ENCODE measurements at regions not wholly inside any gene's neighbourhood (a gene's known extent, or its start where the extent isn't known, plus 50 kb on each side); places are given as distances from the start of the nearest gene placed in this dataset.

- DNase-seq (ENCODE audit: low read depth): peak; percentile 17
These were observed 202.5 kb downstream of the DHX35 start for GRCh38 chr20:39164642-39165041.

DNA sequence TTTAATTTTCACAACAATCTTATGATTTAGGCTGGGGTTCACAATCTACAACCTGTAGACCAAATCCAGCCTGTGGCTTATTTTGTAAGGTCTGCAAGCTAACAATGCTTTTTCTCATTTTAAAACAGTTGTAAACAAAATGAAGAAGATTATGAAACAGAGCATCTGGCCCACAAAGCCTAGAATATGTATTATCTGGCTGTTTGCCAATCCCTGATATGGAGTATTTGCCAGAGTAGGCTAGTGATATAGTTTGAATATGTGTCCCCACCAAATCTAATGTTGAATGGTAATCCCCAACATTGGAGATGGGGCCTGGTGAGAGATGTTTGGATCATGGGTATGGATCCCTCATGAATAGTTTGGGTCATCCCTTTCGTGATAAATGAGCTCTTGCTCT, 201.8 kb downstream of the DHX35 start:
- no peak for DNase-seq (ENCODE audit: low read depth)

GRCh38 chr20:39161900-39162299, 199.8 kb downstream of the DHX35 start:
- no peak for DNase-seq (ENCODE audit: low read depth)

- no peak for DNase-seq (ENCODE audit: low read depth)
These were observed 193.8 kb downstream of the DHX35 start for GRCh38 chr20:39155971-39156370.

DNA sequence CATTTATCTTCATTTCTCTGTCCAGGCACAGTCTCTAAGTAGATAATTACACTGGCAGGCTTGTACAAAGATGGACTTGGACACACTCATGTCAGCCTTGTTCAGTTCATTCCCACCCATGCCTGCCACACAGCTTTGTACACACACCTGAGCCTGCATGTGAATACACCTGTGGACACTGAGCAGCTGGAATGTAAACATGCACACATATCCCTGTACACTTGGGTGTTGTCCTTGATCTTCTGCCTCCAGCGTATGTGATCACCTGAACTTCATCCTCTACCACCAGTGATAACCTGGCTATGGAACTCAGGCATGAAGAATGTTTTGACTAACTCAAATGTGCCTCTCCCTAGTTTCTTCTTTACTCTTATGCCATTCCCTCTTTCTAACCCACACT, 190.6 kb downstream of the DHX35 start:
- no peak for DNase-seq (ENCODE audit: low read depth)

DNA sequence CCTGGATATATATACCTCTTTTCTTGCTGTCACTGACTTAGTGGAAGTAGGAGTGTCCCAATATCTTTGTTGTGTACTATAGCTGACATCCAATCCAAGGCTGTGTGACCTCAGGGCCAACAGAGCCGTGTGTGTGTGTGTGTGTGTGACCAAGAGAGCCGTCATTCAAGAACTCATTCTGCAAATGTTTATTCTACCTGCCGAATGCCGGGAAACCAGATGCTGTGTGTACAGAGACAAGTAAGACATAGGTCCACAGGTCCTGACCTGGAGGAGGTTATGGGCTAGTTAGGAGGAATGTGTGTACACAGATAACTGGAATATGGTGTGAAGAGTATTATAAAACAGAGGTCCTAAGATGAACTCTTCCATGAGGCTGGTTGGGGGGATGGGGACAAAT, 190.0 kb downstream of the DHX35 start:
- DNase-seq (ENCODE audit: low read depth): no peak

- no peak for DNase-seq (ENCODE audit: low read depth)
These were observed 188.4 kb downstream of the DHX35 start for GRCh38 chr20:39150501-39150900.

- DNase-seq (ENCODE audit: low read depth): no peak
These were observed 184.2 kb downstream of the DHX35 start for GRCh38 chr20:39146394-39146793.

DNA sequence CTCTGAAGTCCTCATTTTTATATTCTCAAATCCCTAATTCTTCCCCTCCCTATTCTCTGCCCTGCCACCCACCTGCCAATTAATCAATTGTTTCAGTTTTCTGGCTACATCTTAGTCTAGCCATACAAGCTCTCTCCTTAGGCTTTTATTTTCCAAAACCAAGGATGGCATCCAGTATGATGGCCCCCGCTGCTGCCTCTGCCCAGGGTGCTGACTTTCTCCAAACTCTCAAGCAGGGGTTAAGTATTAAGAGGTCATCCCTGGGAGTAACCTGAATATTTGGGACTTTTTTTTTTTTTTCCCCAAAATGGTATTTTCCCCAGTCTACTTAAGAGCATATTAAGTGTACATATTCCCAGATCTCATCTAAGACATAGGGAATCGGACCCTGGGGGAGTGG, 183.8 kb downstream of the DHX35 start:
- no peak for DNase-seq (ENCODE audit: low read depth)

GRCh38 chr20:39144757-39145156, 182.6 kb downstream of the DHX35 start:
- DNase-seq (ENCODE audit: low read depth): no peak

GRCh38 chr20:39142407-39143096, 180.4 kb downstream of the DHX35 start:
- no peak for DNase-seq (ENCODE audit: low read depth)

- no peak for DNase-seq (ENCODE audit: low read depth)
These were observed 175.2 kb downstream of the DHX35 start for GRCh38 chr20:39137299-39137698.

DNA sequence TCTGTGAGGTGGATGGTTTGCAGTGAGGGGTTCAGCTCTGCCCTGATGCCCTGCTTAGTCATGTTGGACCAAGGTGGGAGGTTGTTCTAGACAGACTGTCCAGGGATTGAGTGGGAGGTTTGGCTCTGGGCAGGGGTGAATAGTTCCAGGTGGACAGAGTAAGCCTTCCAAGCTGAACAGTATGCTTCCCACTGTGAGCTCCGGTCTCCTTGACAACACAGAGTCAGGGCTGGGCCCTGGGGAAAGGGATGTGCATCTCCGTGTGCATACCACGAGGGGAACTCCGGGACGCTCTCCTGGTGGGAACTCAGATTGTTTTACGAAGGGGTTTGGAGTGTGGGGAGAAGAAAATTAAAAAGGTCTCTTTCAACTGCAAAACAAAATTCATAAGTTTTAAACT, 174.7 kb downstream of the DHX35 start:
- no peak for DNase-seq (ENCODE audit: low read depth)

GRCh38 chr20:39135885-39136544, 173.9 kb downstream of the DHX35 start:
- DNase-seq (ENCODE audit: low read depth): no peak

GRCh38 chr20:39133201-39133600, 171.1 kb downstream of the DHX35 start:
- DNase-seq (ENCODE audit: low read depth): no peak

- DNase-seq (ENCODE audit: low read depth): no peak
These were observed 170.4 kb downstream of the DHX35 start for GRCh38 chr20:39132511-39132910.

DNA sequence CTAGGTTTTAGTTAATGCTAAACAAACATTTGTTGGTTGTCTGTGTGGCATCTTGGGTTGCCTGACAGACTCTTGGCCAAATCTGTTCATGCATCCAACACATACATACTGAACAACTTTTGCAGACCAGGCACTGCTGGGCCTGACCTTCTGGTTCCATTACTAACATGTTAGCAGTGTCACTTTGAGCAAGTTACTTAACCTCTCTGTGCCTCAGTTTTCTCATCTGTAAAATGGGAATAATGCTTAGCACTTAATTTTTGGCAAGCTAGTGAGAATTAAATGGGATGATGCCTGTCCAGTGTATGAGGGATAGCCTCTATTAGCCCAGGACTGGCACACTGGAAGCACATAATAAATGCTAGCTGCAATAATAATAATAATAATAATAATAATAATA, 169.9 kb downstream of the DHX35 start:
- no peak for DNase-seq (ENCODE audit: low read depth)

- no peak for DNase-seq (ENCODE audit: low read depth)
These were observed 168.5 kb downstream of the DHX35 start for GRCh38 chr20:39130627-39131026.

DNA sequence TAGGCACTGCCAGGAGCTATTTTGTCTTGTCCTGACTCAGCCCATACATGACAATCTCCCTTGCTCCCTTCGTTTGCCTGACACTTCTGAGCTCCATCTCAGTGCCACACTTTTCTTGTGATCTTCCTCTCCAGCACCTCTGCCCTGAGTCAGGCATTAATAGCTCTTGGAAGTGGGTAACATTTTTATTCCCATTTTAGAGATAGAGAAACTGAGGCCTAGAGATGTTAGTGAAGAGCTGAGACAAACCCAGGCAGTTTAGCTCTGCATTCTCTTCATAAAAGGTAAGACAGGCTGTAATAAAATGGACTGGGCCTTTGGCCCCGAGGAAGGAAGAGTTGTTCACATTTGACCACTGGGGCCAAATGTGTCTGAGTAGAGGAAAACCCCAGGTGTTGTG, 167.4 kb downstream of the DHX35 start:
- DNase-seq (ENCODE audit: low read depth): no peak

DNA sequence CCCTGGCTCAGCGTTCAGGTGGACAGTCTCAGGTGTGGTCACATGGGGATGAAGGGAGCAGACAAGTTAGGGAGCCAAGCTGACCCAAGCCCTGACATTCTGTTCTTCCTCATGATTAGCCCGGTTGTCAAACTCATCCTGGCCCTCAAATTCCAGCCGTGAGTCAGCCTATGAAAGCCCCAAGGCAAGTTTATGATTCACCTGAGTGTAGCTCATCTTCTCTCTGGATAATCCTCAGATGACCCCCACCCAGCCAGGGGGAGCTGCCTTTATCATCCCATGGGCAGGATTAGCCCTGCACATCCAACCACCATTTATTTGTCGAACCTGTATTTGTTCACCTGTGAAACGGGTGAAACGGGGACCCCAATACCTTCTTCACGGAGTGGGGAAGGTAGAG, 161.9 kb downstream of the DHX35 start:
- no peak for DNase-seq (ENCODE audit: low read depth)

DNA sequence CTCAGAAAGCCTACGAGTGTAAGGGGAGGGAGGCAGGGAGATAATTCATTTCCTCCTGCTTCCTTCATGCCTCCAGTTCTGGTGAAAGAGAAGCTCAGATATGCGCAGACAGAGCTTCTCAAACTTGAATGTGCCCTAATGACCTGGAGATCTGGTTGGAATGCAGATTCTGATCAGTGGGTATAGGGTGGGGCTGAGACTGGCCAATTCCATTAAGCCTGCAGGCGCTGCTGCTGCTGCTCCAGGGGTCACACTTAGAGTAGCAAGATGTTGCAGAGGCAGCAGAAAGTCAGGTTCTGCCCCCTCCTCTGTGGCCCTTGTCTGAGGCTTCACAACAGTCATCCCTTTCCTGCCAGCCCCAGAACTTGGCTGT, 161.0 kb downstream of the DHX35 start:
- no peak for DNase-seq (ENCODE audit: low read depth)

GRCh38 chr20:39117491-39117890, 155.3 kb downstream of the DHX35 start:
- DNase-seq (ENCODE audit: low read depth): peak; percentile 94

DNA sequence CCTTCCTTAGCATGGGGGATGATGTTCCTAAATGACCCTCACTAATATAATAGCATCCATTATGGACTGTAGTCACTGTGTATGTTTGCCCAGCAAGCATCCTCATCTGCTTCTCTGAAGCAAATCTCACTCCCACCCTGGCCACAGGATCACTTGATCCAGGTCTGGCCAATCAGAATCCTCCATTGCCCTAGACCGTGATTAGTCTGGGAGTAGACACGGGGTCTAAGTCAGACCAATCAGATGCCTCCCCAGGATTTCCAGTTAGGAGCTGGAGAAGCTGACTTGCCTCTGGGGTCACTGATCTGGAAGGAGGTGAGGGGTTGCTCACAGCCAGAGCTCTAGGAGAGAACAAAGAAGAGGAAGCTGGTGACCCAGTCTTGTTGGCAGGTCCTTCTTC, 153.9 kb downstream of the DHX35 start:
- DNase-seq (ENCODE audit: low read depth): no peak

DNA sequence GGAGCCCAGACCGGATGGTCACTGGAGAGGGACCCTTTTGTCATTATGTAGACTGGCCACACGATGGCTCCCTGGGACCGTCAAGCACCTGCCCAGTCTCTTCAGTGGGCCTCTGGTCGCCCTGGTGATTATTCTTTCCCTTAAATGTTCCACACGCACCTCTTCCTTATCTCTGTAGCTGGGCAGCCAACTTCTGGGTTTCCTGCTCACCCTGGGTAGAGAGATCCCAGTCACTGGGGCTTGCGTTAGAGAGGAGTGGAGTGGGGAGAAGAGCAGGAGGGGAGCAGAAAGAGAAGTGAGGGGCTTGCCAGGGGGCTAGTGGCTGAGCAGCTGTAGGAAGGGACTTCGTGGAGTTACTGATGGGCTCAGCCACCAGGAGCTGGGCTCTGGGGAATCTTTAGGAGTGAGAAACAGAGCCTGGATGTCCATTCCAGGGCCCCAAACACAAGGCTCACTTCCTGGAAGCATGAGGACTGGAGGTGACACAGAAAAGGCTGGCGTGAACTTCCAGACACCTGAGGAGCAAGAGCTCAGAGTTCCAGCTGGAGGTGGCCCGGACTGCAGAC, 150.1 kb downstream of the DHX35 start:
- peak; percentile 74 for DNase-seq (ENCODE audit: low read depth)
